WTC11 (cell line): ENCODE measurements at regions not wholly inside any gene's neighbourhood (a gene's known extent, or its start where the extent isn't known, plus 50 kb on each side); places are given as distances from the start of the nearest gene placed in this dataset.

Experiments used
- ATAC-seq: fragments of 200-7000 bp; cut with Tn5 transposase; 2 replicates; pipeline ENCODE4 v1.10.0; 2021; ENCODE audit warnings: mild to moderate bottlenecking, moderate library complexity
- CTCF ChIA-PET: fragments of 300-600 bp; sonication (Branson Sonifier 250); formaldehyde crosslinking; loops from one replicate; lab custom pipeline; 2021; ENCODE audit warnings: antibody characterized with exemption; lab: Charles Lee
- POLR2A ChIA-PET: fragments of 350-600 bp; sonication (Branson Sonifier 250); formaldehyde crosslinking; loops from one replicate; lab custom pipeline; 2021; ENCODE audit warnings: antibody characterized with exemption; lab: Charles Lee
- DNase-seq: peaks from one replicate; pipeline ENCODE4 v3.0.0; 2021; ENCODE audit warnings: low spot score
- H3K27ac Mint-ChIP-seq: 2 replicates; pipeline ENCODE4 v1.8.0; 2021; ENCODE audit warnings: mixed read lengths
- H3K27me3 Mint-ChIP-seq: 2 replicates; pipeline ENCODE4 v1.8.0; 2021; ENCODE audit warnings: low read depth, mild to moderate bottlenecking, moderate library complexity, mixed read lengths
- H3K36me3 Mint-ChIP-seq: 2 replicates; pipeline ENCODE4 v1.8.0; 2021; ENCODE audit warnings: mixed read lengths
- H3K4me1 Mint-ChIP-seq: 2 replicates; pipeline ENCODE4 v1.8.0; 2022; ENCODE audit warnings: mixed read lengths
- H3K4me3 Mint-ChIP-seq: 2 replicates; pipeline ENCODE4 v1.8.0; 2021; ENCODE audit warnings: mild to moderate bottlenecking, moderate library complexity, mixed read lengths
- H3K9me3 Mint-ChIP-seq: 2 replicates; pipeline ENCODE4 v1.8.0; 2021; ENCODE audit warnings: mixed read lengths
- ATF6 ChIP-seq: sonication (generic); formaldehyde crosslinking; IDR thresholded peaks from 2 replicates; pipeline ENCODE4 v1.8.1; 2023; ENCODE audit warnings: mild to moderate bottlenecking, missing genetic modification reagents
- CBFB ChIP-seq: sonication (generic); formaldehyde crosslinking; IDR thresholded peaks from 2 replicates; pipeline ENCODE4 v1.8.1; 2022; ENCODE audit warnings: mild to moderate bottlenecking, low read depth, missing genetic modification reagents
- CTCF ChIP-seq: fragments of 200-600 bp; IDR thresholded peaks from 2 replicates; pipeline ENCODE4 v1.8.0; 2022; ENCODE audit warnings: antibody characterized with exemption
- ESRRA ChIP-seq: sonication (generic); formaldehyde crosslinking; IDR thresholded peaks from 2 replicates; pipeline ENCODE4 v1.8.1; 2022; ENCODE audit warnings: mild to moderate bottlenecking, missing genetic modification reagents, borderline replicate concordance
- GABPB1 ChIP-seq: sonication (generic); formaldehyde crosslinking; IDR thresholded peaks from 2 replicates; pipeline ENCODE4 v1.8.1; 2023; ENCODE audit warnings: mild to moderate bottlenecking, missing genetic modification reagents
- HMGXB4 ChIP-seq: sonication (generic); formaldehyde crosslinking; IDR thresholded peaks from 2 replicates; pipeline ENCODE4 v1.8.1; 2023; ENCODE audit warnings: mild to moderate bottlenecking, moderate library complexity, missing genetic modification reagents
- KAT7 ChIP-seq: sonication (generic); formaldehyde crosslinking; IDR thresholded peaks from 2 replicates; pipeline ENCODE4 v1.8.1; 2023; ENCODE audit warnings: missing genetic modification reagents, mild to moderate bottlenecking, borderline replicate concordance
- MAX ChIP-seq: sonication (generic); formaldehyde crosslinking; IDR thresholded peaks from 2 replicates; pipeline ENCODE4 v1.8.0; 2022; ENCODE audit warnings: mild to moderate bottlenecking, missing genetic modification reagents
- MXD4 ChIP-seq: fragments of 250-450 bp; sonication (Bioruptor Pico); IDR thresholded peaks from 2 replicates; pipeline ENCODE4 v1.8.0; 2021; ENCODE audit warnings: mild to moderate bottlenecking, moderate library complexity, borderline replicate concordance
- NR2C2 ChIP-seq: sonication (generic); formaldehyde crosslinking; IDR thresholded peaks from 2 replicates; pipeline ENCODE4 v1.8.0; 2022; ENCODE audit warnings: mild to moderate bottlenecking, missing genetic modification reagents
- NR3C1 ChIP-seq: sonication (generic); formaldehyde crosslinking; conservative IDR thresholded peaks from 2 replicates; pipeline ENCODE4 v1.8.1; 2023; ENCODE audit warnings: low read depth, mild to moderate bottlenecking, missing genetic modification reagents
- PREB ChIP-seq: sonication (generic); formaldehyde crosslinking; IDR thresholded peaks from 2 replicates; pipeline ENCODE4 v1.8.1; 2022; ENCODE audit warnings: mild to moderate bottlenecking, missing genetic modification reagents, moderate library complexity, borderline replicate concordance
- SMAD3 ChIP-seq: sonication (generic); formaldehyde crosslinking; IDR thresholded peaks from 2 replicates; pipeline ENCODE4 v1.8.0; 2022; ENCODE audit warnings: missing genetic modification reagents, mild to moderate bottlenecking, borderline replicate concordance
- TCF7 ChIP-seq: sonication (generic); formaldehyde crosslinking; IDR thresholded peaks from 2 replicates; pipeline ENCODE4 v1.8.0; 2022; ENCODE audit warnings: mild to moderate bottlenecking, low read depth, missing genetic modification reagents, moderate library complexity
- USF2 ChIP-seq: sonication (generic); formaldehyde crosslinking; IDR thresholded peaks from 2 replicates; pipeline ENCODE4 v1.8.1; 2023; ENCODE audit warnings: mild to moderate bottlenecking, missing genetic modification reagents, moderate library complexity
- ZBTB21 ChIP-seq: sonication (generic); formaldehyde crosslinking; IDR thresholded peaks from 2 replicates; pipeline ENCODE4 v1.8.1; 2023; ENCODE audit warnings: mild to moderate bottlenecking, missing genetic modification reagents, borderline replicate concordance
- ZNF219 ChIP-seq: sonication (generic); formaldehyde crosslinking; IDR thresholded peaks from 2 replicates; pipeline ENCODE4 v1.8.0; 2023; ENCODE audit warnings: missing genetic modification reagents, mild to moderate bottlenecking, borderline replicate concordance
- ZNF416 ChIP-seq: fragments of 250-450 bp; sonication (Bioruptor Pico); IDR thresholded peaks from 2 replicates; pipeline ENCODE4 v1.9.0; 2021; ENCODE audit warnings: mild to moderate bottlenecking, inconsistent platforms

GRCh38 chrX:122579036-122579435, 605.0 kb upstream of the GRIA3 start (continued):
- no peak for TF ChIP-seq GABPB1 (CRISPR knock-in tag)
- no peak for TF ChIP-seq USF2
- TF ChIP-seq ESRRA (CRISPR knock-in tag), result no peak
- TF ChIP-seq ZBTB21 (CRISPR knock-in tag), result no peak

- Mint-ChIP-seq H3K4me1 (no peaks in the 10 kb centered on the region), H3K27me3 (no peaks in the 10 kb centered on the region), H3K4me3 (no peak overlapping the region), H3K27ac (no peak overlapping the region), H3K9me3 (peaks cover 7% of the 10 kb centered on the region), H3K36me3 (no peaks in the 10 kb centered on the region)
- TF ChIP-seq ZNF416 (CRISPR knock-in tag) (no peak), HMGXB4 (CRISPR knock-in tag) (no peak), ZNF219 (CRISPR knock-in tag) (no peak), SMAD3 (CRISPR knock-in tag) (no peak), MXD4 (no peak)
- CTCF ChIA-PET, result no interaction called here
- POLR2A ChIA-PET, result no interaction called here
- no peak for ATAC-seq
- no peak for DNase-seq
These were observed 604.6 kb upstream of the GRIA3 start for GRCh38 chrX:122579526-122579925.

- DNase-seq (no peak), ATAC-seq (no peak)
- Mint-ChIP-seq H3K4me1 (no peaks in the 10 kb centered on the region), H3K27ac (no peak overlapping the region), H3K36me3 (no peaks in the 10 kb centered on the region), H3K27me3 (no peaks in the 10 kb centered on the region), H3K4me3 (no peak overlapping the region), H3K9me3 (no peaks in the 10 kb centered on the region)
- ChIA-PET POLR2A (no interaction called here), CTCF (no interaction called here)
- TF ChIP-seq PREB (no peak), ZBTB21 (CRISPR knock-in tag) (no peak), MAX (CRISPR knock-in tag) (no peak), CBFB (CRISPR knock-in tag) (no peak), NR2C2 (CRISPR knock-in tag) (no peak), CTCF (no peak), SMAD3 (CRISPR knock-in tag) (no peak), NR3C1 (CRISPR knock-in tag) (no peak), KAT7 (CRISPR knock-in tag) (no peak), TCF7 (no peak), HMGXB4 (CRISPR knock-in tag) (no peak), ATF6 (CRISPR knock-in tag) (no peak)
These were observed 601.7 kb upstream of the GRIA3 start for GRCh38 chrX:122582280-122582974.
